SJCRH30 (cell line): ENCODE measurements at regions not wholly inside any gene's neighbourhood (a gene's known extent, or its start where the extent isn't known, plus 50 kb on each side); places are given as distances from the start of the nearest gene placed in this dataset.

Experiments used
- DNase-seq, 2 experiments: peaks; one replicate each; pipeline ENCODE4 v3.0.0-alpha.2; 2015 to 2020
- H3K27ac ChIP-seq: fragments of 250-450 bp; sonication (Bioruptor Pico); 2 replicates; pipeline ENCODE4 v1.5.1; 2020; ENCODE audit warnings: mild to moderate bottlenecking, moderate library complexity
- H3K27me3 ChIP-seq: fragments of 250-450 bp; sonication (Bioruptor Pico); 2 replicates; pipeline ENCODE4 v1.5.1; 2020; ENCODE audit warnings: mild to moderate bottlenecking, moderate library complexity
- H3K36me3 ChIP-seq: fragments of 250-450 bp; sonication (Bioruptor Pico); 2 replicates; pipeline ENCODE4 v1.5.1; 2020; ENCODE audit warnings: mild to moderate bottlenecking, moderate library complexity
- H3K4me1 ChIP-seq: fragments of 250-450 bp; sonication (Bioruptor Pico); 2 replicates; pipeline ENCODE4 v1.5.1; 2020; ENCODE audit warnings: mild to moderate bottlenecking, moderate library complexity
- H3K4me3 ChIP-seq: fragments of 250-450 bp; sonication (Bioruptor Pico); 2 replicates; pipeline ENCODE4 v1.5.1; 2020; ENCODE audit warnings: mild to moderate bottlenecking, moderate library complexity
- H3K9me3 ChIP-seq: fragments of 250-450 bp; sonication (Bioruptor Pico); replicated peaks from 2 replicates; pipeline ENCODE4 v1.5.1; 2020; ENCODE audit warnings: mild to moderate bottlenecking, moderate library complexity

DNA sequence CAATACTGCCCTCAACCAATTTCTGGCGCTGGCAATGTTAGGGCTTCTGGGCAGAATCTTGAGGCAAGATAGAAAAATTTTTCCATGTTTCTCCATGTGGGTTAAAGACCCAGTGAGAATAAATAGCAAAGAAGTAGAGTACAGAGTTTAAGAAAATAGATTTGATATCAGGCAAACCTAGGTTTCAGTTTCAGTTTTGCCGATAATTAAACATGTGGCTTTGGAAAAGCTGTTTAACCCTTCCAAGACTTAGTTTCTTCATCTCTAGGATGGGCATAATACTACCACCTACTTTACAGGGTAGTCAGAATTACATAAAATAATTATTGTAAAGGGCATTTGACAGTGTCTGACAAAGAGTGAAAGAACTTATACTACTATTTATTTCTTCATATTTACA is 360.4 kb downstream of the PCNX1 start:
- Histone ChIP-seq H3K27ac (no peak overlapping the region), H3K4me1 (no peaks in the 10 kb centered on the region), H3K27me3 (0 out of 2 replicates have a peak, but pooled peaks cover 6% of the 10 kb centered on the region), H3K36me3 (no peaks in the 10 kb centered on the region), H3K4me3 (no peak overlapping the region), H3K9me3 (no peaks in the 10 kb centered on the region)
- DNase-seq, result no peak

DNA sequence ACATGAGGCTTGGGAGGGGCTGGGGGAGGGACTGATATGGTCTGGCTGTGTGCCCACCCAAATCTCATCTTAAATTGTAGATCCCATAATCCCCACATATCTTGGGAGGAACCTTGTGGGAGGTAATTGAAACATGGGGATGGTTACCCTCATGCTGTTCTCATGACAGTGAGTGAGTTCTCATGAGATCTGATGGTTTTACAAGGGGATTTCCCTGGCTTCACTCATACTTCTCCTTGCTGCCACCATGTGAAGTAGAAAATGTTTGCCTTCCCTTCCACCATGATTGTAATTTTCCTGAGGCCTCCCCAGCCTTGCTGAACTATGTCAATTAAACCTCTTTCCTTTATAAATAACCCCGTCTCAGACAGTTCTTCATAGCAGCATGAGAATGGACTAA is 362.9 kb downstream of the PCNX1 start:
- no peak overlapping the region for H3K27ac ChIP-seq
- DNase-seq, result no peak
- H3K27me3 ChIP-seq, result 0 out of 2 replicates have a peak, but pooled peaks cover 6% of the 10 kb centered on the region
- H3K36me3 ChIP-seq, result no peaks in the 10 kb centered on the region
- H3K9me3 ChIP-seq, result no peaks in the 10 kb centered on the region
- no peak overlapping the region for H3K4me3 ChIP-seq
- H3K4me1 ChIP-seq, result no peaks in the 10 kb centered on the region

DNA sequence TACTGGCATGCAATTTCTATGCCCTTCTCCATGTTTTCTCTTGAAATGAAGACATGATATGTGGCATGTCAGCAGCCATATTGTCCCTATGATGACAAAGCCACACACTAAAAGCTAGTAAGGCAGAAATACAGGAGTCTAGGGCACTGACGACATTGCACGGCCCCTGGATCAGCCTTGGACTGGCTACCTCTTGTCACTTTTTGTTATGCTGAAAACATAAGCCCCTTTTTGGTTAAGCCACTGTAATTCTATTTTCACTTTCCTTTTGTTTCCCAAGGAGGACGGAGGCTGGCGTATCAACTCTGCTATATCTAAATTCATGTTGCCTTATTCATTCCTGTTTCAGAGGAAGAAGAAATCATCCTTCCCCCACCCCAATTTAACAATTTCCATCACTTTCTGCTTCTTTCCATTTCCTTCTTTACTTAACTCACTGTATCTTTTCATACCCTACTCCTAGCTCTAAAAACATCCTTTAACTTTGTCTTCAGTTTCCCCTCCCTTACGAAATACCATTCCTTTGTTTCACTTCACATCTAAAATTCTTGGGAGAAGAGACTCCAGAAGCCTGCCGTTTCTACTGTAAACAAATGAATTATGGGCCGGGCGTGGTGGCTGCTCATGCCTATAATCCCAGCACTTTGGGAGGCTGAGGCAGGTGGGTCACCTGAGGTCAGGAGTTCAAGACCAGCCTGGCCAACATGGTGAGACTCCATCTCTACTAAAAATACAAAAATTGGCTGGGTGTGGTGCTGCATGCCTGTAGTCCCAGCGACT is 364.1 kb downstream of the PCNX1 start:
- Histone ChIP-seq H3K4me1 (no peaks in the 10 kb centered on the region), H3K36me3 (no peaks in the 10 kb centered on the region), H3K27me3 (0 out of 2 replicates have a peak, but pooled peaks cover 3% of the 10 kb centered on the region), H3K27ac (no peak overlapping the region), H3K9me3 (no peaks in the 10 kb centered on the region), H3K4me3 (no peak overlapping the region)
- no peak for DNase-seq

DNA sequence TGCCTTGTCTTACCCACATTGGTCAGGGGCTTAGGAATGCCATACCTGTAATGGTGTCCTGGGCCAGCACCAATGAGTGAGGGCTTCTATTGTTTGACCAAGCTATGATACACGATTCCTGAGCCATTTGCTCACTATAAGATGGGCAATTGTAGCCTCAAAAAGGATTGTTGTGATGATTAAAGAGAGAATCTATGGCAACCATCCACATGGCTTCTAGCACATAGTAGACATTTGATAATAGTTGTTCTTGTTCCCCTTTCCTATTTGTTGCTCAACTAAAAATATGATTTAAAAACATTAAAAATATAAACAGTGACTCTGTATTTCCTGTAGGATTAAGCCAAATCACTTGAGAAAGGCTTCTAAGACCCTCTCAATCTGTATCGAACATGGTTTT is 366.1 kb downstream of the PCNX1 start:
- H3K4me3 ChIP-seq, result no peak overlapping the region

DNA sequence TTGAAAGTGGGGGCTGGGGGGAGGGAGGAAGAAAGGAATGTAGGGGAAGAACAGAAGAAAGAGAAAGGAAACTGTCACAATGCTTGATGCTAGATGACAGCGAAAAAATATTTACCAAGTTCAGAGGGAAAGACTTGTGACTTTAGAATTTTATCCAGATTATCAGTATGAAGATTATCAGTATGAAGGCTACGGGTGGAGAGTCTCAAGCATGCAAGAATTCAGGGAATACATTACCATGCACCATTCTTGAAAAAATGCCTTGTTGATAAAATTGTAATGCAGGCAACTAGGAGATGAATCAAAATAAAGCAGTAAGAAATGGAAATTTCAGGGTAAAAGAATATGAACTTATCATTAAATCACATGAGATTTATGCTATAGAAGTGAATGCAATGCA is 376.8 kb downstream of the PCNX1 start:
- Histone ChIP-seq H3K27ac (no peak overlapping the region), H3K4me3 (no peak overlapping the region), H3K4me1 (no peaks in the 10 kb centered on the region), H3K27me3 (no peaks in the 10 kb centered on the region), H3K9me3 (no peaks in the 10 kb centered on the region), H3K36me3 (no peaks in the 10 kb centered on the region)
- no peak for DNase-seq

More for the DNA sequence above, 366.1 kb downstream of the PCNX1 start:
- Histone ChIP-seq H3K4me1 (no peaks in the 10 kb centered on the region), H3K27me3 (no peaks in the 10 kb centered on the region), H3K9me3 (no peaks in the 10 kb centered on the region), H3K36me3 (no peaks in the 10 kb centered on the region), H3K27ac (no peak overlapping the region)
- DNase-seq, result no peak

DNA sequence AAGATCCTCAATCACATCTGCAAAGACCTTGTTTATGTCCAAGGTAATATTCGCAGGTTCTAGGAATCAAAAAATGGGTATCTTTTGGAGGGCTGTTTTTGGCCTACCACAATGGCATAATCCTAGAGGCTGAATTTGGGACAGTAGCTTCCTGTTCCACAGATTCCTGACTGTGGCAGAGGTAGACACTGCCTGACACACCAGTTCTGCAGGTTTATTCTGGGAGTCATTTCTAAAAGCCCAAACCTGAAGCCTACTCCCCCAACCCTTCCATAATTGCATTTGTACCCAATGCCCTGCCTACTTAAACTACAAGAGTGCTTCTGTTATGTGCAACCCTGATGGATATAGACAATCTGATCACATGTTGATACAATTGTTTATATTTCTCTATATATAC is 378.9 kb downstream of the PCNX1 start:
- Histone ChIP-seq H3K27ac (no peak overlapping the region), H3K27me3 (no peaks in the 10 kb centered on the region), H3K36me3 (no peaks in the 10 kb centered on the region), H3K4me1 (no peaks in the 10 kb centered on the region), H3K4me3 (no peak overlapping the region), H3K9me3 (no peaks in the 10 kb centered on the region)
- no peak for DNase-seq

DNA sequence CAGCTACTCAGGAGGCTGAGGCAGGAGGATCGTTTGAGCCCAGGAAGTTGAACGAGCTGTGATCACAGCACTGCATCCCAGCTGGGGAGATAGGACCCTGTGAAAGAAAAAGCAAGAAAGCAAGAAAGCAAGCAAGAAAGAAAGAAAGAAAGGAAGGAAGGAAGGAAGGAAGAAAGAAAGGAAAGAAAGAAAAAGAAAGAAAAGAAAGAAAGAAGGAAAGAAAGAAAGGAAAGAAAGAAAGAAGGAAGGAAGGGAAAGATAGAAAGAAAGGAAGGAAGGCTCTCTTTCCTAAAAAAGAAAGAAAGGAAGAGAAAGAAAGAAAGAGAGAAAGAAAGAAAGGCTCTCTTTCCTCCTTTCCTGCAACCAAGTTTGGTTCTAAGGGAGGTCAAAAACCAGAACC is 380.3 kb downstream of the PCNX1 start:
- no peak for DNase-seq
- no peaks in the 10 kb centered on the region for H3K4me1 ChIP-seq
- H3K27ac ChIP-seq, result no peak overlapping the region
- no peaks in the 10 kb centered on the region for H3K36me3 ChIP-seq
- no peaks in the 10 kb centered on the region for H3K27me3 ChIP-seq
- H3K4me3 ChIP-seq, result no peak overlapping the region
- no peaks in the 10 kb centered on the region for H3K9me3 ChIP-seq

DNA sequence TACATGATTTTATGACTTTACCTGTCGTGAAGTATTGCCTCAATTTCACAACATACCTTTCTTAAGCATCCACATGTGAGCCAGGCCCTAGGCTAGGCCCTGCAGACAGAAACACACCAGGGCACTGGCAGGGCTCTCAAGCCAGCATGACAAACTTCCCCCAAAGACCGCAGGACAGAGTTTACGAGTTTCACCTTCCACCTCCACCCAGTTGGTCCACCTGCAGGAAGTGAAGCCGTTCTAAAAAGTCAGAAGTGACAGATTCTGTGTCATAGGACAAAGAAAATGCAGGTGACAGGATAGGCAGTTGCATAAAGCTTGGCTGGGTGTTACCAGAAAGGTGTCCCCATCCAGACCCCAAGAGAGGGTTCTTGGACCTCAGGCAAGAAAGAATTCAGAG is 382.3 kb downstream of the PCNX1 start:
- Histone ChIP-seq H3K4me1 (no peaks in the 10 kb centered on the region), H3K36me3 (no peaks in the 10 kb centered on the region), H3K4me3 (no peak overlapping the region), H3K27ac (no peak overlapping the region), H3K27me3 (no peaks in the 10 kb centered on the region), H3K9me3 (no peaks in the 10 kb centered on the region)
- no peak for DNase-seq

DNA sequence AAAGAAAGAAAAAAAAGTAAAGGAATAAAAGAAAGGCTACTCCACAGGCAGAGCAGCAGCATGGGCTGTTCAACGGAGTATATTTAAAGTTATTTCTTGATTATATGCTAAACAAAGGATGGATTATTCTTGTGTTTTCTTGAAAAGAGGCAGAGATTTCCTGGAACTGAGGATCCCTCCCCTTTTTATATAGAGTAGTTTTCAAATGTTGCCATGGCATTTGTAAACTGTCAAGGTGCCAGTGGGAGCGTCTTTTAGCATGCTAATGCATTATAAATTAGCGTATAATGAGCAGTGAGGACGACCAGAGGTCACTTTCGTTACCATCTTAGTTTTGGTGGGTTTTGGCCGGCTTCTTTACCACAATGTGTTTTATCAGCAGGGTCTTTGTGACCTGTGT is 383.0 kb downstream of the PCNX1 start:
- DNase-seq, result no peak
- Histone ChIP-seq H3K4me3 (no peak overlapping the region), H3K4me1 (no peaks in the 10 kb centered on the region), H3K27me3 (no peaks in the 10 kb centered on the region), H3K27ac (no peak overlapping the region), H3K9me3 (no peaks in the 10 kb centered on the region), H3K36me3 (no peaks in the 10 kb centered on the region)

DNA sequence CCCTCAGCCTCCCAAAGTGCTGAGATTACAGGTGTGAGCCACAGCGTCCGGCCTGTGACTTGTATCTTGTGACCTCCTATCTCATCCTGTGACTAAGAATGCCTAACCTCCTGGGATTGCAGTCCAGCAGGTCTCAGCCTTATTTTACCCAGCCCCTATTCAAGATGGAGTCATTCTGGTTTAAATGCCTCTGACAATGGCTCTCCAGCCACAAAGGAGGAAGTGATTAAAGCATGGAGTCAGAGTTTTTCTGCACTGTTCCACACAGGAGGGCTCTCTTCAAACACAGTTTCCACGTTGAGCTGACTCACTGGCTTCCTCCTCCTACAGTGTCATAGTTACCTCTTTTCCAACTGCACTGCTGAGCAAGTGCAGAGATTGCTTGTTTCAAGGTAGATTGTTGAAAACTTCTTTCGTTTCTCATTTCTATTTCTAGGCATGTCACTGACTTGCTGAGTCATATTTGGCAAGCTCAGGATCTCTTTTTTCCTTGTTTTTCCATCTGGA is 383.8 kb downstream of the PCNX1 start:
- H3K36me3 ChIP-seq, result no peaks in the 10 kb centered on the region
- no peak overlapping the region for H3K4me3 ChIP-seq
- no peaks in the 10 kb centered on the region for H3K27me3 ChIP-seq
- DNase-seq, result no peak
- no peaks in the 10 kb centered on the region for H3K9me3 ChIP-seq
- no peaks in the 10 kb centered on the region for H3K4me1 ChIP-seq
- no peak overlapping the region for H3K27ac ChIP-seq

DNA sequence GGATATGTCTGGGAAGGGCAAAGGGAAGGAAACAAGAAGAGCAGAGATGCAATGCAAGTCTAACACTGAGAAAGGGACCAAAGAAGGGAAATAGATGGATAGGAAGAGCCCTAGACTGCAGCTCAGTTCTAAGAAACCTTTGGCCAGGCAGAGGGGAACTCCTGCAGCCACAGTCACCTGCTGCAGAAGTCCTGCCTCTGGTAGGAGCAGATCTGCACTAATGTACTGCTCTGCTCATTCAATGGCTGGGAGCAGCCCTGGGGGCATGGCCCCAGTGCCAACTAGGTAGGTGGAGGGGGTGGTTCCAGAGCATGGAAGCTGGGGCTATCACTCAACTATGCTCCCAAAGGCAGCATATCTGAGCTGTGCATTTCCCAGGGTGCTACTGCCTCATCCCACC is 388.9 kb downstream of the PCNX1 start:
- no peaks in the 10 kb centered on the region for H3K4me1 ChIP-seq
- no peak overlapping the region for H3K4me3 ChIP-seq
- no peak overlapping the region for H3K27ac ChIP-seq
- no peaks in the 10 kb centered on the region for H3K9me3 ChIP-seq
- H3K36me3 ChIP-seq, result no peaks in the 10 kb centered on the region
- H3K27me3 ChIP-seq, result no peaks in the 10 kb centered on the region; the same call in 1 of the 2 replicates
- no peak for DNase-seq

DNA sequence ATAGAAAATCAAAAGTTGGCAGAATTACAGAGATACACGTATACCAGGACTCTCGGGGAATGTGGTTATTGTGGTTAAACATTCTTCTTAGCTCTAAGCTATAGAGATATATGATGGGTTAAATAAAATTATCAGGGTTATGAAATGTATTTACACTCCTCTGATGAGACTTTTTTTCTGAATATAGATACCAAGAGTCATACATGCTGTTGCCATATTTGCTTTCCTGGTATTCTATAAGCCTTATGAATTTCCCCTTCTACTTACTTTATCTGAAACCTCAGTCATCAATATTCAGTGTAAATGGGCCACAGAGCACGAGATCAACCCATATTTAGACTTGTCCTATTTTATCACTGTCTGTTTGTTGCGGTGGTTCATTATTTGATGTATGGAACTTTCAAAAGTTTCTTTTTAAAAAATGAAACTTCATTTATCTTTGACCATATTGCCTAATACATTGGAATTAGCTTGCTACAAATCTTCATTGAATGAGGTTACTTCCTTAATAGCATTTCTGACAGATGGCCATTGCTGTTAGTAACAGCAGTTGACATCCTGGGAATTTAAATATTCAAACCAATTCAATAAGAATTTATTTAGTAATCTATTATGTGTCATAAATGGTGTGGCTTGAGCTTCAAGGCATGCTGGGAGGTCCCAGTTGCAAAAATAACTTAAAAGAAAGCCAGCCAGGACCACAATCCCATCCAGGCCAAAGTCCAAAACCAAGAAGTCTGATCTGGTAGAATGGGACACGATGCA is 393.5 kb downstream of the PCNX1 start:
- H3K27ac ChIP-seq, result no peak overlapping the region
- no peak overlapping the region for H3K4me3 ChIP-seq
- no peak for DNase-seq
- H3K9me3 ChIP-seq, result no peaks in the 10 kb centered on the region
- H3K36me3 ChIP-seq, result no peaks in the 10 kb centered on the region
- H3K4me1 ChIP-seq, result no peaks in the 10 kb centered on the region
- H3K27me3 ChIP-seq, result no peaks in the 10 kb centered on the region; the same call in 1 of the 2 replicates

DNA sequence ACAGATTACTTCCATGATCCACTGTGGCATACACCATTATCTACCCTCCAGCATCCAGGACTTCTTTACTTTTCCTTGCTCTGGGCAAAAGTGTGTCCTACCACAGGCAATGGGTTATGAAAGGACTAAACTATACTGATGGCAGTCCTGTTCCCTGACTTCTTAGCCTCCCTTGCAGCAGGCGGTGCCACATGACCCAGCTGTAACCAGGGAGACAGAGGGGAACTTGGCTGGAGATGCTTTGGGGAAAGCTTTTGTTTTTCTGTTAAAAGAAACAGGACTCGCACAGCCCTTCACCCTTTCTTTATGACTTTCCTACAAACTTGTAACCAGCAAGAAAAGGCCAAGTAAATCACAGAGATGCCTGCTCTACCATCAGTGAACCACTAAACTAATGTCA is 394.4 kb downstream of the PCNX1 start:
- no peaks in the 10 kb centered on the region for H3K36me3 ChIP-seq
- H3K27me3 ChIP-seq, result no peaks in the 10 kb centered on the region; the same call in 1 of the 2 replicates
- no peak for DNase-seq
- H3K4me1 ChIP-seq, result no peaks in the 10 kb centered on the region
- no peak overlapping the region for H3K27ac ChIP-seq
- H3K9me3 ChIP-seq, result no peaks in the 10 kb centered on the region
- no peak overlapping the region for H3K4me3 ChIP-seq

DNA sequence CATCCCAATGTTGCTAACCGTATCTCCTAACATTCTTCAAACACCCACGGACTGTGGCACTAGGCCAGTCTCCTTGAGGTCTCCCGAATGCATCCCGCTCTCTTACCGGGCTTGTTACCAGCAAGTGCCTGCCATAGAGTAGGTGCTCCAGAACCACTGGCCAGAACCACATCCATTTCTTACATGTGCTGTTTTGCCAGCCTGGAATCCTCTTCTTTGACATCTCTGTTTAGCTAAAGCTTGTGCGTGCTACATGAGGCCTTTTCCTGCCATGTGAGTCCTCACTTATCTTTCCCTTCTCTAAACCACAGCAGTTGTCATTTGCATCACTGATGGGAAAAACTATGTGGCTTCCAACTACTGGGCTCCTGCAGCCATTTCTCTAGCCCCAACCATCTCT is 397.4 kb downstream of the PCNX1 start:
- no peaks in the 10 kb centered on the region for H3K27me3 ChIP-seq
- H3K9me3 ChIP-seq, result no peaks in the 10 kb centered on the region
- H3K36me3 ChIP-seq, result no peaks in the 10 kb centered on the region
- H3K4me3 ChIP-seq, result no peak overlapping the region
- H3K27ac ChIP-seq, result no peak overlapping the region
- H3K4me1 ChIP-seq, result no peaks in the 10 kb centered on the region
- no peak for DNase-seq

DNA sequence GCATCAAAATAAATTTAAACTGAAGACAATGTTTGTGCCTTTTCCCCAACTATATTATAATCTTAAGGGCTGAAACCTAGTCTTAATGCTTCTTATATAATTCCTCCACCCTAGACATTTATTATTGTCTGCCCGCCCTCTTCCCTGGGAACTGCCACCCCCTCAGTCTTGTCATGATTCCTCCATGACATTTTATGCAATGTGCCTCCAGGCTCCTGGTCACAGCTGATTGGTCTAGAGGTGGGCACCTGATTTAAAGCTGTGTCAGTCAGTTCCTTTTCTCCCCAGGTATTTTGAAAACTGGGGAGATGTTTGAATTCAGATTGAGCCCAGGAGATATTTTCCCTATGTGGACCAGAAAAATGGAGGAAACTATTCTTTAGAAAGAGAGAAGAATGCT is 401.4 kb downstream of the PCNX1 start:
- no peak overlapping the region for H3K4me3 ChIP-seq
- H3K9me3 ChIP-seq, result no peaks in the 10 kb centered on the region
- H3K27ac ChIP-seq, result no peak overlapping the region
- H3K4me1 ChIP-seq, result no peaks in the 10 kb centered on the region
- no peak for DNase-seq
- H3K36me3 ChIP-seq, result no peaks in the 10 kb centered on the region
- H3K27me3 ChIP-seq, result no peaks in the 10 kb centered on the region
